Activated T-cell treated with anti-CD3 and anti-CD28 coated beads for 4 hours (primary cell): ENCODE measurements at regions not wholly inside any gene's neighbourhood (a gene's known extent, or its start where the extent isn't known, plus 50 kb on each side); places are given as distances from the start of the nearest gene placed in this dataset.
A peak's percentile ranks its signal among the peaks of the same experiment; 100 is the strongest.
"Not testable (repeated sequence)": the region's sequence is repeated elsewhere in the genome, so short reads cannot be mapped to it uniquely, and the experiment has no call there.

ENCODE experiments used
- DNase-seq: peaks from one replicate; pipeline ENCODE4 v3.0.0-alpha.2; 2020

- DNase-seq = no peak
Measured at GRCh38 chr6:133799043-133799442, 89.9 kb upstream of the TCF21 start.

- DNase-seq = no peak
Measured at GRCh38 chr6:133802861-133803260, 86.1 kb upstream of the TCF21 start.

GRCh38 chr6:133804265-133804664, 84.6 kb upstream of the TCF21 start:
- DNase-seq = no peak

GRCh38 chr6:133805876-133806275, 83.0 kb upstream of the TCF21 start:
- DNase-seq = no peak

- DNase-seq = no peak
Measured at GRCh38 chr6:133806382-133807140, 82.4 kb upstream of the TCF21 start.

GRCh38 chr6:133807501-133807900, 81.4 kb upstream of the TCF21 start:
- DNase-seq = no peak

GRCh38 chr6:133809406-133809805, 79.5 kb upstream of the TCF21 start:
- DNase-seq = no peak

GRCh38 chr6:133811557-133811956, 77.4 kb upstream of the TCF21 start:
- no peak for DNase-seq

- not testable (repeated sequence) for DNase-seq
Measured at GRCh38 chr6:133812446-133812845, 76.5 kb upstream of the TCF21 start.

- no peak for DNase-seq
Measured at GRCh38 chr6:133814238-133814637, 74.7 kb upstream of the TCF21 start.

- no peak for DNase-seq
Measured at GRCh38 chr6:133814797-133815196, 74.1 kb upstream of the TCF21 start.

GRCh38 chr6:133815313-133815712, 73.6 kb upstream of the TCF21 start:
- DNase-seq = no peak

- DNase-seq = no peak
Measured at GRCh38 chr6:133816171-133816570, 72.7 kb upstream of the TCF21 start.

GRCh38 chr6:133817460-133818047, 71.4 kb upstream of the TCF21 start:
- peak; percentile 25 for DNase-seq

GRCh38 chr6:133818320-133818719, 70.6 kb upstream of the TCF21 start:
- DNase-seq = no peak

- no peak for DNase-seq
Measured at GRCh38 chr6:133820208-133820607, 68.7 kb upstream of the TCF21 start.

GRCh38 chr6:133827766-133828165, 61.1 kb upstream of the TCF21 start:
- DNase-seq = no peak

- no peak for DNase-seq
Measured at GRCh38 chr6:133833949-133834359, 55.0 kb upstream of the TCF21 start.

- DNase-seq = no peak
Measured at GRCh38 chr6:133834472-133835170, 54.3 kb upstream of the TCF21 start.

GRCh38 chr6:133835901-133836300, 53.0 kb upstream of the TCF21 start:
- no peak for DNase-seq

GRCh38 chr6:133837801-133838349, 51.0 kb upstream of the TCF21 start:
- DNase-seq = peak; percentile 39
